ENCODE measurements at regions not wholly inside any gene's neighbourhood (a gene's known extent, or its start where the extent isn't known, plus 50 kb on each side); places are given as distances from the start of the nearest gene placed in this dataset.

- H2AFZ ChIP-seq (ENCODE audit: low read depth, low read length), result no peak overlapping the region
- H3K27ac ChIP-seq (ENCODE audit: low read length), result no peak overlapping the region
- no peaks in the 10 kb centered on the region for H3K36me3 ChIP-seq (replicated peaks; ENCODE audit: low read depth, low read length)
- TF ChIP-seq EZH2phosphoT487 (IDR thresholded peaks at IDR 0.05; ENCODE audit: low read depth) (no peak), CTCF (IDR thresholded peaks at IDR 0.05; ENCODE audit: low read depth, low read length) (no peak)
- H3K9ac ChIP-seq (ENCODE audit: low read length), result no peak overlapping the region
- H4K20me1 ChIP-seq (ENCODE audit: insufficient read depth, low read length), result no peaks in the 10 kb centered on the region
- no peaks in the 10 kb centered on the region; the same call in 1 of the 2 replicates for H3K9me3 ChIP-seq (ENCODE audit: insufficient read depth, low read length)
- H3K27me3 ChIP-seq (ENCODE audit: low read depth, low read length), result no peaks in the 10 kb centered on the region
- no peaks in the 10 kb centered on the region for H3K79me2 ChIP-seq (ENCODE audit: low read length)
- no peak overlapping the region for H3K4me2 ChIP-seq (ENCODE audit: low read length)
- no peak overlapping the region for H3K4me3 ChIP-seq (ENCODE audit: low read length)
- no peaks in the 10 kb centered on the region for H3K4me1 ChIP-seq (ENCODE audit: low read length)
These were observed 336.8 kb downstream of the BCOR start for GRCh38 chrX:39760930-39761329.

GRCh38 chrX:39762266-39762841, 335.4 kb downstream of the BCOR start:
- H3K9ac ChIP-seq (ENCODE audit: low read length), result no peak overlapping the region
- H3K4me2 ChIP-seq (ENCODE audit: low read length), result no peak overlapping the region
- no peak overlapping the region for H2AFZ ChIP-seq (ENCODE audit: low read depth, low read length)
- no peak overlapping the region for H3K4me3 ChIP-seq (ENCODE audit: low read length)
- no peaks in the 10 kb centered on the region for H4K20me1 ChIP-seq (ENCODE audit: insufficient read depth, low read length)
- H3K79me2 ChIP-seq (ENCODE audit: low read length), result no peaks in the 10 kb centered on the region
- TF ChIP-seq EZH2phosphoT487 (IDR thresholded peaks at IDR 0.05; ENCODE audit: low read depth) (no peak), CTCF (IDR thresholded peaks at IDR 0.05; ENCODE audit: low read depth, low read length) (no peak)
- H3K4me1 ChIP-seq (ENCODE audit: low read length), result no peaks in the 10 kb centered on the region
- no peaks in the 10 kb centered on the region; the same call in 1 of the 2 replicates for H3K9me3 ChIP-seq (ENCODE audit: insufficient read depth, low read length)
- H3K27ac ChIP-seq (ENCODE audit: low read length), result no peak overlapping the region
- H3K27me3 ChIP-seq (ENCODE audit: low read depth, low read length), result no peaks in the 10 kb centered on the region
- no peaks in the 10 kb centered on the region for H3K36me3 ChIP-seq (replicated peaks; ENCODE audit: low read depth, low read length)

- no peaks in the 10 kb centered on the region for H3K36me3 ChIP-seq (replicated peaks; ENCODE audit: low read depth, low read length)
- H3K4me3 ChIP-seq (ENCODE audit: low read length), result no peak overlapping the region
- no peaks in the 10 kb centered on the region; the same call in 1 of the 2 replicates for H3K9me3 ChIP-seq (ENCODE audit: insufficient read depth, low read length)
- no peaks in the 10 kb centered on the region for H3K79me2 ChIP-seq (ENCODE audit: low read length)
- H3K4me2 ChIP-seq (ENCODE audit: low read length), result no peak overlapping the region
- H3K9ac ChIP-seq (ENCODE audit: low read length), result no peak overlapping the region
- H3K4me1 ChIP-seq (ENCODE audit: low read length), result peaks cover 3% of the 10 kb centered on the region
- TF ChIP-seq CTCF (IDR thresholded peaks at IDR 0.05; ENCODE audit: low read depth, low read length) (no peak), EZH2phosphoT487 (IDR thresholded peaks at IDR 0.05; ENCODE audit: low read depth) (no peak)
- no peak overlapping the region for H3K27ac ChIP-seq (ENCODE audit: low read length)
- no peaks in the 10 kb centered on the region for H4K20me1 ChIP-seq (ENCODE audit: insufficient read depth, low read length)
- no peak overlapping the region for H2AFZ ChIP-seq (ENCODE audit: low read depth, low read length)
- H3K27me3 ChIP-seq (ENCODE audit: low read depth, low read length), result no peaks in the 10 kb centered on the region
These were observed 333.3 kb downstream of the BCOR start for GRCh38 chrX:39764441-39764914.

GRCh38 chrX:39765327-39765726, 332.4 kb downstream of the BCOR start:
- Histone ChIP-seq H3K27me3 (ENCODE audit: low read depth, low read length) (no peaks in the 10 kb centered on the region), H3K36me3 (replicated peaks; ENCODE audit: low read depth, low read length) (no peaks in the 10 kb centered on the region), H4K20me1 (ENCODE audit: insufficient read depth, low read length) (no peaks in the 10 kb centered on the region), H3K4me1 (ENCODE audit: low read length) (peaks cover 11% of the 10 kb centered on the region), H3K4me3 (ENCODE audit: low read length) (no peak overlapping the region), H3K27ac (ENCODE audit: low read length) (no peak overlapping the region), H3K9me3 (ENCODE audit: insufficient read depth, low read length) (no peaks in the 10 kb centered on the region; the same call in 1 of the 2 replicates), H3K79me2 (ENCODE audit: low read length) (no peaks in the 10 kb centered on the region), H3K4me2 (ENCODE audit: low read length) (no peak overlapping the region), H3K9ac (ENCODE audit: low read length) (no peak overlapping the region), H2AFZ (ENCODE audit: low read depth, low read length) (no peak overlapping the region)
- no peak for TF ChIP-seq EZH2phosphoT487 (IDR thresholded peaks at IDR 0.05; ENCODE audit: low read depth)
- TF ChIP-seq CTCF (IDR thresholded peaks at IDR 0.05; ENCODE audit: low read depth, low read length), result no peak

Data from OCI-LY3 (cell line).